NCI-H2107 treated with DMSO at 0.1 percent for 48 hours (cell line): ENCODE measurements at regions not wholly inside any gene's neighbourhood (a gene's known extent, or its start where the extent isn't known, plus 50 kb on each side); places are given as distances from the start of the nearest gene placed in this dataset.

Experiments
- DNase-seq: peaks from one replicate; lab custom pipeline; 2025; ENCODE audit not compliant: unreplicated experiment; lab: John Stamatoyannopoulos, UW

- no peak for DNase-seq
Observed at GRCh38 chr20:48468571-48468970, 359.2 kb downstream of the PREX1 start.

- no peak for DNase-seq
Observed at GRCh38 chr20:48467622-48468021, 360.2 kb downstream of the PREX1 start.

GRCh38 chr20:48465271-48465670 is 362.5 kb downstream of the PREX1 start:
- no peak for DNase-seq

- no peak for DNase-seq
Observed at GRCh38 chr20:48463916-48464315, 363.9 kb downstream of the PREX1 start.

GRCh38 chr20:48463096-48463720 is 364.6 kb downstream of the PREX1 start:
- no peak for DNase-seq

GRCh38 chr20:48461735-48462119 is 366.1 kb downstream of the PREX1 start:
- no peak for DNase-seq

GRCh38 chr20:48461091-48461734 is 366.6 kb downstream of the PREX1 start:
- no peak for DNase-seq

- DNase-seq = no peak
Observed at GRCh38 chr20:48460681-48461080, 367.1 kb downstream of the PREX1 start.

- DNase-seq = peak; percentile 11
Observed at GRCh38 chr20:48459722-48460395, 367.9 kb downstream of the PREX1 start.

GRCh38 chr20:48458601-48459385 is 369.0 kb downstream of the PREX1 start:
- no peak for DNase-seq

GRCh38 chr20:48458003-48458377 is 369.8 kb downstream of the PREX1 start:
- DNase-seq = no peak

- DNase-seq = no peak
Observed at GRCh38 chr20:48457193-48458002, 370.4 kb downstream of the PREX1 start.

GRCh38 chr20:48456366-48457192 is 371.2 kb downstream of the PREX1 start:
- DNase-seq = no peak

- peak; percentile 34 for DNase-seq
Observed at GRCh38 chr20:48455651-48456365, 372.0 kb downstream of the PREX1 start.

GRCh38 chr20:48454671-48455490 is 372.9 kb downstream of the PREX1 start:
- no peak for DNase-seq

- no peak for DNase-seq
Observed at GRCh38 chr20:48453477-48454093, 374.2 kb downstream of the PREX1 start.

- no peak for DNase-seq
Observed at GRCh38 chr20:48451401-48451800, 376.4 kb downstream of the PREX1 start.
